ENCODE measurements at regions not wholly inside any gene's neighbourhood (a gene's known extent, or its start where the extent isn't known, plus 50 kb on each side); places are given as distances from the start of the nearest gene placed in this dataset.
"Not testable (repeated sequence)": the region's sequence is repeated elsewhere in the genome, so short reads cannot be mapped to it uniquely, and the experiment has no call there.

GRCh38 chr5:58172946-58173345 is 286.9 kb downstream of the PLK2 start:
- CTCF ChIA-PET = no interaction called here
- no CpG with 5 or more reads among the region's 1 CpG for WGBS (ENCODE audit: insufficient coverage)
- no peaks in the 10 kb centered on the region for H3K36me3 ChIP-seq (replicated peaks in 1 of 2; ENCODE audit: control extremely low read depth in 1 of 2, control insufficient read depth in 1 of 2, extremely low read depth in 1 of 2, insufficient read depth in 2 of 2, low read length in 1 of 2)
- ATAC-seq (ENCODE audit: low read depth) (no peak), DNase-seq (no peak)
- POLR2A ChIA-PET = no interaction called here
- no peak overlapping the region for H3K4me3 ChIP-seq (ENCODE audit: control extremely low read depth in 1 of 5, extremely low read depth in 1 of 5, insufficient read depth in 1 of 5, low read depth in 2 of 5, low read length in 4 of 5)
- Mint-ChIP-seq H3K27ac (no peak overlapping the region), H3K4me1 (no peaks in the 10 kb centered on the region), H3K9me3 (ENCODE audit: insufficient read depth) (no peaks in the 10 kb centered on the region), H3K27me3 (no peaks in the 10 kb centered on the region), H3K4me3 (no peak overlapping the region)
- H3K27me3 ChIP-seq (replicated peaks in 1 of 4; ENCODE audit: control extremely low read depth in 1 of 4, control insufficient read depth in 3 of 4, insufficient read depth in 4 of 4, low read length in 3 of 4) = no peaks in the 10 kb centered on the region
- no peaks in the 10 kb centered on the region for H3K9me3 ChIP-seq (ENCODE audit: control extremely low read depth in 1 of 3, control insufficient read depth in 2 of 3, insufficient read depth in 1 of 3, low read length in 2 of 3)
- no peaks in the 10 kb centered on the region for H4K20me1 ChIP-seq (ENCODE audit: control insufficient read depth, insufficient read depth, low read length, poor library complexity, severe bottlenecking)
- TF ChIP-seq, protein P1, sequence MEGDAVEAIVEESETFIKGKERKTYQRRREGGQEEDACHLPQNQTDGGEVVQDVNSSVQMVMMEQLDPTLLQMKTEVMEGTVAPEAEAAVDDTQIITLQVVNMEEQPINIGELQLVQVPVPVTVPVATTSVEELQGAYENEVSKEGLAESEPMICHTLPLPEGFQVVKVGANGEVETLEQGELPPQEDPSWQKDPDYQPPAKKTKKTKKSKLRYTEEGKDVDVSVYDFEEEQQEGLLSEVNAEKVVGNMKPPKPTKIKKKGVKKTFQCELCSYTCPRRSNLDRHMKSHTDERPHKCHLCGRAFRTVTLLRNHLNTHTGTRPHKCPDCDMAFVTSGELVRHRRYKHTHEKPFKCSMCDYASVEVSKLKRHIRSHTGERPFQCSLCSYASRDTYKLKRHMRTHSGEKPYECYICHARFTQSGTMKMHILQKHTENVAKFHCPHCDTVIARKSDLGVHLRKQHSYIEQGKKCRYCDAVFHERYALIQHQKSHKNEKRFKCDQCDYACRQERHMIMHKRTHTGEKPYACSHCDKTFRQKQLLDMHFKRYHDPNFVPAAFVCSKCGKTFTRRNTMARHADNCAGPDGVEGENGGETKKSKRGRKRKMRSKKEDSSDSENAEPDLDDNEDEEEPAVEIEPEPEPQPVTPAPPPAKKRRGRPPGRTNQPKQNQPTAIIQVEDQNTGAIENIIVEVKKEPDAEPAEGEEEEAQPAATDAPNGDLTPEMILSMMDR (IDR thresholded peaks at IDR 0.05) = no peak
- no peak for TF ChIP-seq EZH2 (IDR thresholded peaks at IDR 0.05; ENCODE audit: borderline replicate concordance, insufficient read depth, low read depth, low read length, poor library complexity, severe bottlenecking)
- H3K4me1 ChIP-seq (ENCODE audit: control insufficient read depth in 2 of 2, insufficient read depth in 2 of 2, low read length in 2 of 2) = no peaks in the 10 kb centered on the region
- H3K79me2 ChIP-seq (ENCODE audit: control insufficient read depth, insufficient read depth, low read length) = no peaks in the 10 kb centered on the region
- intact Hi-C loops (cut with micrococcal nuclease) = no loop called here
- no peak overlapping the region for H3K4me2 ChIP-seq (replicated peaks; ENCODE audit: low read depth, low read length, poor library complexity, severe bottlenecking)
- no peak overlapping the region for H3K27ac ChIP-seq (ENCODE audit: low read length in 2 of 2)
- no peak overlapping the region for H3K9ac ChIP-seq (ENCODE audit: low read length)
- no peak overlapping the region for H2AFZ ChIP-seq (ENCODE audit: insufficient read depth, low read depth, low read length, poor library complexity, severe bottlenecking)

DNA sequence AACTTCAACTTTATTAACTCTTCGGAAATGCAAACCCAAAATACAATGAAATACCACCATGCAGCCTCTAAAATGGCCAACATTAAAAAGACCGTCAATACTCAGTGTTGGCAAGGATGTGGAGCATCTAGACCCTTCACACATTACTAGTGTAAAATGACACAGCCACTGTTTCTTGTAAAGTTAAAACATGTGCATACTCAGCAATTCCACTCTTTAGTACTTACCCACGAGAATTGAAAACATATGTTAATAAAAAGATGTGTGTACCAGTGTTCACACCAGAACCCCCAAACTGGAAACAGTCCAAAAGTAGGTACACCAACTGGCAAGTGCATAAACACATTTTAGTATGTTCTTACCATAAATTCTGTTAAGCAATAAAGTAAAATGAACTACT is 294.7 kb downstream of the PLK2 start:
- no CpG with 5 or more reads among the region's 3 CpGs for WGBS (ENCODE audit: insufficient coverage)

DNA sequence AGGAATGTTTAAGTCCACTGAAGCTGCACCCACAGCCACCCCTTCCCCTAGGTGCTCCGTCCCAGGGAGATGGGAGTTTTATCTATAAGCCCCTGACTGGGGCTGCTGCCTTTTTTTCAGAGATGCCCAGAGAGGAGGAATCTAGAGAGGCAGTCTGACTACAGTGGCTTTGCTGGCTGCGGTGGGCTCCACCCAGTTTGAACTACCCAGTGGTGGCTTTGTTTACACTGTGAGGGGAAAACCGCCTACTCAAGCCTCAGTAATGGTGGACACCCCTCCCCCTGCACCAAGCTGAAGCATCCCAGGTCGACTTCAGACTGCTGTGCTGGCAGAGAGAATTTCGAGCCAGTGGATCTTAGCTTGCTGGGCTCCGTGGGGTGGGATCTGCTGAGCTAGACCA is 298.0 kb downstream of the PLK2 start:
- ATAC-seq (ENCODE audit: low read depth); H3K27ac ChIP-seq (ENCODE audit: low read length in 2 of 2); H3K27me3 Mint-ChIP-seq; H3K4me3 Mint-ChIP-seq; H2AFZ ChIP-seq (ENCODE audit: insufficient read depth, low read depth, low read length, poor library complexity, severe bottlenecking); intact Hi-C loops (cut with micrococcal nuclease); H4K20me1 ChIP-seq (ENCODE audit: control insufficient read depth, insufficient read depth, low read length, poor library complexity, severe bottlenecking); H3K27ac Mint-ChIP-seq; H3K9ac ChIP-seq (ENCODE audit: low read length); H3K79me2 ChIP-seq (ENCODE audit: control insufficient read depth, insufficient read depth, low read length); DNase-seq; H3K36me3 ChIP-seq (replicated peaks in 1 of 2; ENCODE audit: control extremely low read depth in 1 of 2, control insufficient read depth in 1 of 2, extremely low read depth in 1 of 2, insufficient read depth in 2 of 2, low read length in 1 of 2); H3K9me3 Mint-ChIP-seq (ENCODE audit: insufficient read depth); H3K4me3 ChIP-seq (ENCODE audit: control extremely low read depth in 1 of 5, extremely low read depth in 1 of 5, insufficient read depth in 1 of 5, low read depth in 2 of 5, low read length in 4 of 5); CTCF ChIA-PET; H3K4me1 Mint-ChIP-seq; H3K27me3 ChIP-seq (replicated peaks in 1 of 4; ENCODE audit: control extremely low read depth in 1 of 4, control insufficient read depth in 3 of 4, insufficient read depth in 4 of 4, low read length in 3 of 4); POLR2A ChIA-PET; H3K4me1 ChIP-seq (ENCODE audit: control insufficient read depth in 2 of 2, insufficient read depth in 2 of 2, low read length in 2 of 2); H3K4me2 ChIP-seq (replicated peaks; ENCODE audit: low read depth, low read length, poor library complexity, severe bottlenecking): not testable (repeated sequence)
- 85% methylated on average over 4 of the region's 6 CpGs for WGBS (ENCODE audit: insufficient coverage)
- H3K9me3 ChIP-seq (ENCODE audit: control extremely low read depth in 1 of 3, control insufficient read depth in 2 of 3, insufficient read depth in 1 of 3, low read length in 2 of 3) = peaks cover 0 to 15% (median 0%) of the 10 kb centered on the region in 3 donors

More for the DNA sequence above, 294.7 kb downstream of the PLK2 start:
- Histone ChIP-seq H3K9ac (ENCODE audit: low read length) (no peak overlapping the region), H3K27ac (ENCODE audit: low read length in 2 of 2) (no peak overlapping the region), H3K9me3 (ENCODE audit: control extremely low read depth in 1 of 3, control insufficient read depth in 2 of 3, insufficient read depth in 1 of 3, low read length in 2 of 3) (peaks cover 0 to 15% (median 0%) of the 10 kb centered on the region in 3 donors), H2AFZ (ENCODE audit: insufficient read depth, low read depth, low read length, poor library complexity, severe bottlenecking) (no peak overlapping the region), H3K4me1 (ENCODE audit: control insufficient read depth in 2 of 2, insufficient read depth in 2 of 2, low read length in 2 of 2) (no peaks in the 10 kb centered on the region), H4K20me1 (ENCODE audit: control insufficient read depth, insufficient read depth, low read length, poor library complexity, severe bottlenecking) (no peaks in the 10 kb centered on the region), H3K27me3 (replicated peaks in 1 of 4; ENCODE audit: control extremely low read depth in 1 of 4, control insufficient read depth in 3 of 4, insufficient read depth in 4 of 4, low read length in 3 of 4) (no peaks in the 10 kb centered on the region), H3K36me3 (replicated peaks in 1 of 2; ENCODE audit: control extremely low read depth in 1 of 2, control insufficient read depth in 1 of 2, extremely low read depth in 1 of 2, insufficient read depth in 2 of 2, low read length in 1 of 2) (no peaks in the 10 kb centered on the region), H3K4me3 (ENCODE audit: control extremely low read depth in 1 of 5, extremely low read depth in 1 of 5, insufficient read depth in 1 of 5, low read depth in 2 of 5, low read length in 4 of 5) (no peak overlapping the region), H3K4me2 (replicated peaks; ENCODE audit: low read depth, low read length, poor library complexity, severe bottlenecking) (no peak overlapping the region), H3K79me2 (ENCODE audit: control insufficient read depth, insufficient read depth, low read length) (no peaks in the 10 kb centered on the region)
- CTCF ChIA-PET = no interaction called here
- no peak for ATAC-seq (ENCODE audit: low read depth)
- no peak overlapping the region for H3K27ac Mint-ChIP-seq
- TF ChIP-seq, protein P1 (IDR thresholded peaks at IDR 0.05) = no peak
- TF ChIP-seq EZH2 (IDR thresholded peaks at IDR 0.05; ENCODE audit: borderline replicate concordance, insufficient read depth, low read depth, low read length, poor library complexity, severe bottlenecking) = no peak
- no peaks in the 10 kb centered on the region for H3K27me3 Mint-ChIP-seq
- intact Hi-C loops (cut with micrococcal nuclease) = no loop called here
- no peak for DNase-seq
- POLR2A ChIA-PET = no interaction called here
- no peaks in the 10 kb centered on the region for H3K9me3 Mint-ChIP-seq (ENCODE audit: insufficient read depth)
- no peak overlapping the region for H3K4me3 Mint-ChIP-seq
- H3K4me1 Mint-ChIP-seq = no peaks in the 10 kb centered on the region
